GM21390 (cell line): ENCODE measurements at regions not wholly inside any gene's neighbourhood (a gene's known extent, or its start where the extent isn't known, plus 50 kb on each side); places are given as distances from the start of the nearest gene placed in this dataset.

Experiments used
- ATAC-seq: cut with Tn5 transposase; IDR thresholded peaks from one replicate; pipeline ENCODE4 v1.9.1; 2021; ENCODE audit not compliant: unreplicated experiment

- ATAC-seq = no peak
Observed at GRCh38 chr12:19709889-19710288, 270.6 kb downstream of the AEBP2 start.

GRCh38 chr12:19710811-19711793 is 271.8 kb downstream of the AEBP2 start:
- no peak for ATAC-seq

GRCh38 chr12:19712041-19712440 is 272.7 kb downstream of the AEBP2 start:
- ATAC-seq = no peak

GRCh38 chr12:19718401-19718800 is 279.1 kb downstream of the AEBP2 start:
- no peak for ATAC-seq

- ATAC-seq = no peak
Observed at GRCh38 chr12:19719672-19720071, 280.4 kb downstream of the AEBP2 start.

GRCh38 chr12:19726122-19726521 is 286.8 kb downstream of the AEBP2 start:
- no peak for ATAC-seq

GRCh38 chr12:19726592-19726991 is 287.3 kb downstream of the AEBP2 start:
- ATAC-seq = no peak

- no peak for ATAC-seq
Observed at GRCh38 chr12:19737019-19737418, 297.7 kb downstream of the AEBP2 start.

- ATAC-seq = peak; percentile 66
Observed at GRCh38 chr12:19739195-19739776, 300.0 kb downstream of the AEBP2 start.

- no peak for ATAC-seq
Observed at GRCh38 chr12:19740472-19741131, 301.3 kb downstream of the AEBP2 start.

GRCh38 chr12:19741132-19741489 is 301.8 kb downstream of the AEBP2 start:
- ATAC-seq = no peak

GRCh38 chr12:19744705-19745218 is 305.5 kb downstream of the AEBP2 start:
- no peak for ATAC-seq

- ATAC-seq = no peak
Observed at GRCh38 chr12:19746471-19746870, 307.2 kb downstream of the AEBP2 start.

GRCh38 chr12:19749906-19750574 is 310.7 kb downstream of the AEBP2 start:
- ATAC-seq = no peak

GRCh38 chr12:19751078-19751477 is 311.8 kb downstream of the AEBP2 start:
- ATAC-seq = no peak

GRCh38 chr12:19752712-19753111 is 313.4 kb downstream of the AEBP2 start:
- ATAC-seq = no peak

- no peak for ATAC-seq
Observed at GRCh38 chr12:19755136-19755535, 315.8 kb downstream of the AEBP2 start.

GRCh38 chr12:19757317-19757877 is 318.1 kb downstream of the AEBP2 start:
- peak; percentile 63 for ATAC-seq

- no peak for ATAC-seq
Observed at GRCh38 chr12:19759227-19759626, 319.9 kb downstream of the AEBP2 start.

GRCh38 chr12:19760611-19761010 is 321.3 kb downstream of the AEBP2 start:
- no peak for ATAC-seq

GRCh38 chr12:19761463-19761862 is 322.2 kb downstream of the AEBP2 start:
- no peak for ATAC-seq
